ENCODE measurements at regions not wholly inside any gene's neighbourhood (a gene's known extent, or its start where the extent isn't known, plus 50 kb on each side); places are given as distances from the start of the nearest gene placed in this dataset.
A peak's percentile ranks its signal among the peaks of the same experiment; 100 is the strongest.

- no peak for DNase-seq
- no peak for ATAC-seq
- Mint-ChIP-seq H3K27me3 (peaks cover 5 to 38% (median 19%) of the 10 kb centered on the region in 5 donors), H3K36me3 (no peaks in the 10 kb centered on the region), H3K4me3 (no peak overlapping the region), H3K4me1 (no peaks in the 10 kb centered on the region), H3K27ac (no peak overlapping the region), H3K9me3 (peaks cover 0 to 3% (median 0%) of the 10 kb centered on the region in 11 donors)
- no peak overlapping the region for H3K27ac ChIP-seq (ENCODE audit: low read depth, low read length)
- CTCF ChIA-PET, result no interaction called here
- no peaks in the 10 kb centered on the region for H3K9me3 ChIP-seq (ENCODE audit: control insufficient read depth in 2 of 3, low read length in 3 of 3)
- H3K27me3 ChIP-seq (ENCODE audit: control insufficient read depth in 2 of 2, insufficient read depth in 2 of 2, low read length in 2 of 2), result no peaks in the 10 kb centered on the region
- intact Hi-C loops (cut with micrococcal nuclease), result no loop called here
- POLR2A ChIA-PET, result no interaction called here
- no peak overlapping the region for H3K4me3 ChIP-seq (ENCODE audit: low read length)
- H3K4me1 ChIP-seq (ENCODE audit: control insufficient read depth in 2 of 2, insufficient read depth in 2 of 2, low read length in 2 of 2), result no peaks in the 10 kb centered on the region
- H3K36me3 ChIP-seq (ENCODE audit: control insufficient read depth in 2 of 3, insufficient read depth in 3 of 3, low read length in 3 of 3), result no peaks in the 10 kb centered on the region
Measured at GRCh38 chr16:66137853-66138252, 228.6 kb upstream of the CDH5 start.

- H3K27me3 Mint-ChIP-seq, result peaks cover 7 to 45% (median 20%) of the 10 kb centered on the region in 5 donors
- DNase-seq, result no peak
- POLR2A ChIA-PET, result no interaction called here
- no peak overlapping the region for H3K4me3 ChIP-seq (ENCODE audit: low read length)
- no peak for ATAC-seq
- H3K27ac Mint-ChIP-seq, result peak overlapping the region in 1 of 9 donors; percentile 18
- H3K27me3 ChIP-seq (ENCODE audit: control insufficient read depth in 2 of 2, insufficient read depth in 2 of 2, low read length in 2 of 2), result no peaks in the 10 kb centered on the region
- intact Hi-C loops (cut with micrococcal nuclease), result no loop called here
- CTCF ChIA-PET, result no interaction called here
- peaks cover 0 to 3% (median 0%) of the 10 kb centered on the region in 11 donors for H3K9me3 Mint-ChIP-seq
- H3K4me1 ChIP-seq (ENCODE audit: control insufficient read depth in 2 of 2, insufficient read depth in 2 of 2, low read length in 2 of 2), result no peaks in the 10 kb centered on the region
- H3K4me1 Mint-ChIP-seq, result no peaks in the 10 kb centered on the region
- H3K36me3 Mint-ChIP-seq, result no peaks in the 10 kb centered on the region
- H3K4me3 Mint-ChIP-seq, result no peak overlapping the region
- H3K27ac ChIP-seq (ENCODE audit: low read depth, low read length), result no peak overlapping the region
- no peaks in the 10 kb centered on the region for H3K9me3 ChIP-seq (ENCODE audit: control insufficient read depth in 2 of 3, low read length in 3 of 3)
- no peaks in the 10 kb centered on the region for H3K36me3 ChIP-seq (ENCODE audit: control insufficient read depth in 2 of 3, insufficient read depth in 3 of 3, low read length in 3 of 3)
Measured at GRCh38 chr16:66136841-66137240, 229.7 kb upstream of the CDH5 start.

- CTCF ChIA-PET, result no interaction called here
Measured at GRCh38 chr16:66135838-66136237, 230.7 kb upstream of the CDH5 start.

GRCh38 chr16:66135421-66135831 lies 231.1 kb upstream of the CDH5 start:
- intact Hi-C loops (cut with micrococcal nuclease), result no loop called here
- H3K9me3 ChIP-seq (ENCODE audit: control insufficient read depth in 2 of 3, low read length in 3 of 3), result no peaks in the 10 kb centered on the region
- H3K4me3 ChIP-seq (ENCODE audit: low read length), result no peak overlapping the region
- ATAC-seq (no peak), DNase-seq (no peak)
- no peak overlapping the region for H3K27ac ChIP-seq (ENCODE audit: low read depth, low read length)
- H3K4me1 ChIP-seq (ENCODE audit: control insufficient read depth in 2 of 2, insufficient read depth in 2 of 2, low read length in 2 of 2), result no peaks in the 10 kb centered on the region
- Mint-ChIP-seq H3K9me3 (peaks cover 0 to 3% (median 0%) of the 10 kb centered on the region in 11 donors), H3K27me3 (peaks cover 10 to 44% (median 25%) of the 10 kb centered on the region in 5 donors), H3K4me3 (no peak overlapping the region), H3K36me3 (no peaks in the 10 kb centered on the region), H3K27ac (no peak overlapping the region), H3K4me1 (no peaks in the 10 kb centered on the region)
- ChIA-PET CTCF (no interaction called here), POLR2A (no interaction called here)
- H3K36me3 ChIP-seq (ENCODE audit: control insufficient read depth in 2 of 3, insufficient read depth in 3 of 3, low read length in 3 of 3), result no peaks in the 10 kb centered on the region
- H3K27me3 ChIP-seq (ENCODE audit: control insufficient read depth in 2 of 2, insufficient read depth in 2 of 2, low read length in 2 of 2), result no peaks in the 10 kb centered on the region

More at GRCh38 chr16:66135838-66136237, 230.7 kb upstream of the CDH5 start:
- DNase-seq (no peak), ATAC-seq (no peak)
- no peak overlapping the region for H3K4me3 Mint-ChIP-seq
- intact Hi-C loops (cut with micrococcal nuclease), result no loop called here
- Histone ChIP-seq H3K27me3 (ENCODE audit: control insufficient read depth in 2 of 2, insufficient read depth in 2 of 2, low read length in 2 of 2) (no peaks in the 10 kb centered on the region), H3K4me1 (ENCODE audit: control insufficient read depth in 2 of 2, insufficient read depth in 2 of 2, low read length in 2 of 2) (no peaks in the 10 kb centered on the region), H3K27ac (ENCODE audit: low read depth, low read length) (no peak overlapping the region), H3K4me3 (ENCODE audit: low read length) (no peak overlapping the region), H3K36me3 (ENCODE audit: control insufficient read depth in 2 of 3, insufficient read depth in 3 of 3, low read length in 3 of 3) (no peaks in the 10 kb centered on the region), H3K9me3 (ENCODE audit: control insufficient read depth in 2 of 3, low read length in 3 of 3) (no peaks in the 10 kb centered on the region)
- no peak overlapping the region for H3K27ac Mint-ChIP-seq
- POLR2A ChIA-PET, result no interaction called here
- H3K4me1 Mint-ChIP-seq, result no peaks in the 10 kb centered on the region
- H3K9me3 Mint-ChIP-seq, result peaks cover 0 to 3% (median 0%) of the 10 kb centered on the region in 11 donors
- H3K36me3 Mint-ChIP-seq, result no peaks in the 10 kb centered on the region
- peaks cover 10 to 46% (median 25%) of the 10 kb centered on the region in 5 donors for H3K27me3 Mint-ChIP-seq

- ATAC-seq, result no peak
- no peak overlapping the region for H3K4me3 Mint-ChIP-seq
- no peak overlapping the region for H3K27ac Mint-ChIP-seq
- H3K27me3 Mint-ChIP-seq, result peaks cover 11 to 38% (median 25%) of the 10 kb centered on the region in 5 donors
- H3K36me3 Mint-ChIP-seq, result no peaks in the 10 kb centered on the region
- Histone ChIP-seq H3K27ac (ENCODE audit: low read depth, low read length) (no peak overlapping the region), H3K4me1 (ENCODE audit: control insufficient read depth in 2 of 2, insufficient read depth in 2 of 2, low read length in 2 of 2) (no peaks in the 10 kb centered on the region), H3K4me3 (ENCODE audit: low read length) (no peak overlapping the region), H3K9me3 (ENCODE audit: control insufficient read depth in 2 of 3, low read length in 3 of 3) (no peaks in the 10 kb centered on the region), H3K36me3 (ENCODE audit: control insufficient read depth in 2 of 3, insufficient read depth in 3 of 3, low read length in 3 of 3) (no peaks in the 10 kb centered on the region), H3K27me3 (ENCODE audit: control insufficient read depth in 2 of 2, insufficient read depth in 2 of 2, low read length in 2 of 2) (no peaks in the 10 kb centered on the region)
- H3K9me3 Mint-ChIP-seq, result peaks cover 0 to 3% (median 0%) of the 10 kb centered on the region in 11 donors
- no peak for DNase-seq
- intact Hi-C loops (cut with micrococcal nuclease), result no loop called here
- POLR2A ChIA-PET, result no interaction called here
- CTCF ChIA-PET, result no interaction called here
- H3K4me1 Mint-ChIP-seq, result no peaks in the 10 kb centered on the region
Measured at GRCh38 chr16:66134875-66135274, 231.6 kb upstream of the CDH5 start.

- DNase-seq, result no peak
- H3K4me1 Mint-ChIP-seq, result no peaks in the 10 kb centered on the region
- H3K9me3 Mint-ChIP-seq, result peaks cover 0 to 3% (median 0%) of the 10 kb centered on the region in 11 donors
- no peak for ATAC-seq
- Histone ChIP-seq H3K27ac (ENCODE audit: low read depth, low read length) (no peak overlapping the region), H3K4me3 (ENCODE audit: low read length) (no peak overlapping the region), H3K4me1 (ENCODE audit: control insufficient read depth in 2 of 2, insufficient read depth in 2 of 2, low read length in 2 of 2) (no peaks in the 10 kb centered on the region), H3K9me3 (ENCODE audit: control insufficient read depth in 2 of 3, low read length in 3 of 3) (no peaks in the 10 kb centered on the region), H3K27me3 (ENCODE audit: control insufficient read depth in 2 of 2, insufficient read depth in 2 of 2, low read length in 2 of 2) (peaks cover 0 to 2% of the 10 kb centered on the region in 2 donors), H3K36me3 (ENCODE audit: control insufficient read depth in 2 of 3, insufficient read depth in 3 of 3, low read length in 3 of 3) (no peaks in the 10 kb centered on the region)
- CTCF ChIA-PET, result no interaction called here
- H3K36me3 Mint-ChIP-seq, result no peaks in the 10 kb centered on the region
- intact Hi-C loops (cut with micrococcal nuclease), result no loop called here
- H3K27me3 Mint-ChIP-seq, result peaks cover 18 to 45% (median 32%) of the 10 kb centered on the region in 5 donors
- no peak overlapping the region for H3K4me3 Mint-ChIP-seq
- POLR2A ChIA-PET, result no interaction called here
- H3K27ac Mint-ChIP-seq, result no peak overlapping the region
Measured at GRCh38 chr16:66133643-66134338, 232.7 kb upstream of the CDH5 start.

- peaks cover 34 to 64% (median 50%) of the 10 kb centered on the region in 5 donors for H3K27me3 Mint-ChIP-seq
- ATAC-seq, result no peak
Measured at GRCh38 chr16:66131895-66132294, 234.6 kb upstream of the CDH5 start.

More at GRCh38 chr16:66131895-66132294, 234.6 kb upstream of the CDH5 start:
- POLR2A ChIA-PET, result no interaction called here
- no peak overlapping the region for H3K4me3 Mint-ChIP-seq
- no peaks in the 10 kb centered on the region for H3K4me1 Mint-ChIP-seq
- Histone ChIP-seq H3K4me1 (ENCODE audit: control insufficient read depth in 2 of 2, insufficient read depth in 2 of 2, low read length in 2 of 2) (no peaks in the 10 kb centered on the region), H3K4me3 (ENCODE audit: low read length) (no peak overlapping the region), H3K9me3 (ENCODE audit: control insufficient read depth in 2 of 3, low read length in 3 of 3) (no peaks in the 10 kb centered on the region), H3K27ac (ENCODE audit: low read depth, low read length) (no peak overlapping the region), H3K27me3 (ENCODE audit: control insufficient read depth in 2 of 2, insufficient read depth in 2 of 2, low read length in 2 of 2) (peaks cover 0 to 2% of the 10 kb centered on the region in 2 donors), H3K36me3 (ENCODE audit: control insufficient read depth in 2 of 3, insufficient read depth in 3 of 3, low read length in 3 of 3) (no peaks in the 10 kb centered on the region)
- no peak overlapping the region for H3K27ac Mint-ChIP-seq
- CTCF ChIA-PET, result no interaction called here
- intact Hi-C loops (cut with micrococcal nuclease), result no loop called here
- peaks cover 0 to 3% (median 0%) of the 10 kb centered on the region in 11 donors for H3K9me3 Mint-ChIP-seq
- H3K36me3 Mint-ChIP-seq, result peaks cover 0 to 6% (median 0%) of the 10 kb centered on the region in 5 donors
- DNase-seq, result no peak

All from naive thymus-derived CD4-positive, alpha-beta T cell (primary cell).